ENCODE measurements at regions not wholly inside any gene's neighbourhood (a gene's known extent, or its start where the extent isn't known, plus 50 kb on each side); places are given as distances from the start of the nearest gene placed in this dataset.
A peak's percentile ranks its signal among the peaks of the same experiment; 100 is the strongest.
"Not testable (repeated sequence)": the region's sequence is repeated elsewhere in the genome, so short reads cannot be mapped to it uniquely, and the experiment has no call there.

DNA sequence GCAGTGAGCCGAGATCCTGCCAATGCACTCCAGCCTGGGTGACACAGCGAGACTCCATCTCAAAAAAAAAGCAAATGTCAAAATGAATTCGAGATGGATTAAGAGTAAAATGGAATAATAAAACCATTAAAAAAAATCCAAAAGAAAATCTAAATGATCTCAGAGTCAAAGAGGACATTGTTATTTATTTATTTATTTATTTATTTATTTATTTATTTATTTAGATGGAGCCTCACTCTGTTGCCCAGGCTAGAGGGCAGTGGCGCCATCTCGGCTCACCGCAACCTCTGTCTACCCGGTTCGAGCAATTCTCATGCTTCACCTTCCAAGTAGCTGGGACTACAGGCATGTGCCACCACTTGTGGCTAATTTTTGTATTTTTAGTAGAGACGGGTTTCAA lies 349.2 kb downstream of the ANKRD30A start:
- FAIRE-seq (no peak), DNase-seq (ENCODE audit: low spot score) (no peak)

DNA sequence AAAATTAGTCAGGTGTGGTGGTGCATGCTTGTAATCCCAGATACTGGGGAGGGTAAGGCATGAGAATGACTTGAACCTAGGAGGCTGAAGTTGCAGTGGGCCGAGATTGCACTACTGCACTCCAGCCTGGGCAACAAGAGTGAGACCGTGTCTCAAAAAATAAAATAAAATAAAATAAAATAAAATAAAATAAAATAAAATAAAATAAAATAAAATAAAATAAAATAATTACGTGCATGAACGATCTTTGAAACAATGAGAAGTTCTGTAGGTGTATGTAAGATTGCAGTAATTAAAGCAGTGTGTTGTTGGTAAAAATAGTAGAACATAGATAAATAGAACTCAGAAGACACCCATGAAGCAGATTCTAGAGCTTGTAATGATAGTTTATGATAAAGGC lies 348.5 kb downstream of the ANKRD30A start:
- no peak for DNase-seq (ENCODE audit: low spot score)
- no peak for FAIRE-seq

DNA sequence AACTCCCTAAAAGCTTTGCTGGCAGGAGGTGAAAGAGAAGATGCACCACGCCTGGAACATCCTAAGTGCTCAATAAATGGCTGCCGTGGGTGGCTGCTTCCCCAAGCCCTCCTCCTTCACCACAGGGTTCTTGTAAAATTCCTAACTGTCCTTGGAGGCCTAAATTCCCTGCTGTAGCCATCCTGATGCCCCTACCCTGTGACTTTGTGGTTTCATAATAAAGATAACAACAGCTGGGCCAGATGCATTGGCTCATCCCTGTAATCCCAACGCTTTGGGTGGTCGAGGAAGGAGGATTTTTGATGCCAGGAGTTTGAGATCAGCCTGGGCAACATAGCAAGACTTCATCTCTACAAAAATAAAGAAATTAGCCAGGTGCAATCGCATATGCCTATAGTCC lies 341.8 kb downstream of the ANKRD30A start:
- FAIRE-seq (no peak), DNase-seq (ENCODE audit: low spot score) (no peak)

- FAIRE-seq (no peak), DNase-seq (ENCODE audit: low spot score) (no peak)
These were observed 331.1 kb downstream of the ANKRD30A start for GRCh38 chr10:37456456-37456855.

GRCh38 chr10:37448161-37448560 lies 322.8 kb downstream of the ANKRD30A start:
- FAIRE-seq (no peak), DNase-seq (ENCODE audit: low spot score) (no peak)

DNA sequence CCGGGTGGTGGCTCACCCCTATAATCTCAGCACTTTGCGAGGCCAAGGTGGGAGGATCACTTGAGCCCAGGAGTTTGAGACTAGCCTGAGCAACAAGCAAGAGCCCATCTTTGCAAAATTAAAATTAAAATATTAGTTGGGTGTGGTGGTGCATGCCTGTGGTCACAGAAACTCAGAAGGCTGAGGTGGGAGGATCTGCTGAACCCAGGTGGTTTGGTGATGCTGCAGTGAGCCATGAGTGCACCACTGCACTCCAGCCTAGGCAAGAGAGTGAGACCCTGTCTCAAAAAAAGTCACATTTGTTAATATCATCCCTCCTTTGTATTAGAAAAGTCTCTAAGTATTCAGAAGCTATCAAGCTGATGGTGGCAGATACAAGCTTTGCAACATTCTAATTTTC lies 317.5 kb downstream of the ANKRD30A start:
- FAIRE-seq: peak; percentile 56
- DNase-seq (ENCODE audit: low spot score): no peak

DNA sequence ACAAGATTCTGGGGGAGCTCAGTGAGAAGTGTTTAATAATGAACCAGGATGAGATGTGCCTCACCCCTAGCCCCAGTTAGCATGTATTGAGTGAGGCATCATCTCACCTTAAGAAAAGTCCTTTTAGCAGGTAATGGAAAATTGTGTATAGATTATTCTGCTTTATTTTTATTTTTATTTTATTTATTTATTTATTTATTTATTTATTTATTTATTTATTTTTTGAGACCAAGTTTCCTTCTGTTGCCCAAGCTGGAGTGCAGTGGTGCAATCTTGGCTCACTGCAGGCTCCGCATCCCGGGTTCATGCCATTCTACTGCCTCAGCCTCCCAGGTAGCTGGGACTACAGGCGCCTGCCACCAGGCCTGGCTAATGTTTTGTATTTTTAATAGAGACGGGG lies 315.8 kb downstream of the ANKRD30A start:
- not testable (repeated sequence) for FAIRE-seq; DNase-seq (ENCODE audit: low spot score)

- DNase-seq (ENCODE audit: low spot score) (no peak), FAIRE-seq (no peak)
These were observed 314.4 kb downstream of the ANKRD30A start for GRCh38 chr10:37439826-37440225.

- FAIRE-seq (no peak), DNase-seq (ENCODE audit: low spot score) (no peak)
These were observed 311.0 kb downstream of the ANKRD30A start for GRCh38 chr10:37436357-37436756.

DNA sequence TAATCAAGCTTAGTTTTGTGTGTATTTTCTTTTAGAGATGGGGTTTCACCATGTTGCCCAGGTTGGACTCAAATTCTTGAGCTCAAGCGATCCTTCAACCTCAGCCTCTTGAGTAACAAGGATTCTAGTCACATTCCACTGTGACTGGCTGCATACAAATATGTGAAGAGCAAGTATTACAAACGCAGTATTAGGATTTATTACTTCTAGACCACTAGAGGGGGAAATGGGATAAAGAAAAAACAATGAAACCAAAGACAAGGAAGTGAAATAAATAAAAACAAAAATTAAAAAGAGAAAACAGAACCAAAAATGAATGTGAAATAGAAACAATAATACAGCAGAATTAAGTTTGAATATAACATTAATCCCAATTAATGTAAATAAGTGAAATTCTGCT lies 308.7 kb downstream of the ANKRD30A start:
- DNase-seq (ENCODE audit: low spot score): no peak
- FAIRE-seq: no peak

All from urothelium cell line (cell line).